PFSK-1 (cell line): ENCODE measurements at regions not wholly inside any gene's neighbourhood (a gene's known extent, or its start where the extent isn't known, plus 50 kb on each side); places are given as distances from the start of the nearest gene placed in this dataset.

ENCODE experiments used
- FOXP2 ChIP-seq: optimal IDR thresholded peaks from 2 replicates; pipeline ENCODE3; 2011; ENCODE audit warnings: borderline replicate concordance, control low read depth, inconsistent platforms; ENCODE audit not compliant: insufficient read depth; ENCODE audit errors: extremely low read length, extremely low read depth
- POLR2AphosphoS5 ChIP-seq: IDR thresholded peaks from 2 replicates; pipeline ENCODE4 v1.6.1; 2012; ENCODE audit warnings: low read depth, mild to moderate bottlenecking, control low read depth, low read length, moderate library complexity
- SIN3A ChIP-seq: IDR thresholded peaks from 2 replicates; pipeline ENCODE4 v1.6.1; 2012; ENCODE audit warnings: mild to moderate bottlenecking, low read length, moderate library complexity, borderline replicate concordance; ENCODE audit not compliant: insufficient read depth
- TAF1 ChIP-seq: IDR thresholded peaks from 2 replicates; pipeline ENCODE4 v1.6.1; 2012; ENCODE audit warnings: low read length, control low read depth, borderline replicate concordance; ENCODE audit not compliant: insufficient read depth
- TF ChIP-seq, protein P1 (sequence below), 2 experiments: IDR thresholded peaks; 2 replicates each; pipeline versions ENCODE4 v1.6.1 to v1.8.0; 2011 to 2012; ENCODE audit warnings: low read depth in 2 of 2, low read length in 2 of 2, control low read depth in 1 of 2, inconsistent platforms in 1 of 2, mild to moderate bottlenecking in 1 of 2, moderate library complexity in 1 of 2; ENCODE audit not compliant: insufficient read depth in 1 of 2

DNA sequence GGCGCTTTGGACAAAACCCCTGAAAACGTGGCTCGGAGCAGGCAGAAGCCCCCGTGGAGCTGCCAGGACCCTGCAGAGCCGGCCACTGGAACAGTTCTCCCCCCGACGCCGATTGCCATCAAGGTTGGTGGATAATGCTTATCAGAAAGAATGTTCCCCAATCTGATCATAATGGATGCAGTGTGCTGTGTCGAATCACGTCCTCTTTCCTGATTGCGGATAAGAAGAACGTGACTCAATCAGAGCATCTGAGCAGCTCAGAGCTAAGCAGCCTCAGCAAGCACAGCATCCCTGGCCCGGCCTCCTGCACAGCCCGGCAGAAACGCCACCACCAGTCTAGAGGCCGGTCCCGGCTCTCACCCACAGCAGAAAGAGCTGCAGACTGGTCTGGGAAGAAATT lies 488.0 kb downstream of the EIPR1 start:
- TF ChIP-seq POLR2AphosphoS5 (no peak), SIN3A (no peak), TAF1 (no peak), FOXP2 (no peak)
- TF ChIP-seq, protein P1, sequence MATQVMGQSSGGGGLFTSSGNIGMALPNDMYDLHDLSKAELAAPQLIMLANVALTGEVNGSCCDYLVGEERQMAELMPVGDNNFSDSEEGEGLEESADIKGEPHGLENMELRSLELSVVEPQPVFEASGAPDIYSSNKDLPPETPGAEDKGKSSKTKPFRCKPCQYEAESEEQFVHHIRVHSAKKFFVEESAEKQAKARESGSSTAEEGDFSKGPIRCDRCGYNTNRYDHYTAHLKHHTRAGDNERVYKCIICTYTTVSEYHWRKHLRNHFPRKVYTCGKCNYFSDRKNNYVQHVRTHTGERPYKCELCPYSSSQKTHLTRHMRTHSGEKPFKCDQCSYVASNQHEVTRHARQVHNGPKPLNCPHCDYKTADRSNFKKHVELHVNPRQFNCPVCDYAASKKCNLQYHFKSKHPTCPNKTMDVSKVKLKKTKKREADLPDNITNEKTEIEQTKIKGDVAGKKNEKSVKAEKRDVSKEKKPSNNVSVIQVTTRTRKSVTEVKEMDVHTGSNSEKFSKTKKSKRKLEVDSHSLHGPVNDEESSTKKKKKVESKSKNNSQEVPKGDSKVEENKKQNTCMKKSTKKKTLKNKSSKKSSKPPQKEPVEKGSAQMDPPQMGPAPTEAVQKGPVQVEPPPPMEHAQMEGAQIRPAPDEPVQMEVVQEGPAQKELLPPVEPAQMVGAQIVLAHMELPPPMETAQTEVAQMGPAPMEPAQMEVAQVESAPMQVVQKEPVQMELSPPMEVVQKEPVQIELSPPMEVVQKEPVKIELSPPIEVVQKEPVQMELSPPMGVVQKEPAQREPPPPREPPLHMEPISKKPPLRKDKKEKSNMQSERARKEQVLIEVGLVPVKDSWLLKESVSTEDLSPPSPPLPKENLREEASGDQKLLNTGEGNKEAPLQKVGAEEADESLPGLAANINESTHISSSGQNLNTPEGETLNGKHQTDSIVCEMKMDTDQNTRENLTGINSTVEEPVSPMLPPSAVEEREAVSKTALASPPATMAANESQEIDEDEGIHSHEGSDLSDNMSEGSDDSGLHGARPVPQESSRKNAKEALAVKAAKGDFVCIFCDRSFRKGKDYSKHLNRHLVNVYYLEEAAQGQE (IDR thresholded peaks at IDR 0.05; ENCODE audit: insufficient read depth in 1 of 2, low read depth in 2 of 2, low read length in 2 of 2), result no peak

- TF ChIP-seq, protein P1 (IDR thresholded peaks at IDR 0.05; ENCODE audit: insufficient read depth in 1 of 2, low read depth in 2 of 2, low read length in 2 of 2), result no peak
- TF ChIP-seq POLR2AphosphoS5 (no peak), FOXP2 (no peak), TAF1 (no peak)
Measured at GRCh38 chr2:2889141-2889540, 488.5 kb downstream of the EIPR1 start.

GRCh38 chr2:2887772-2888387 lies 489.7 kb downstream of the EIPR1 start:
- TF ChIP-seq TAF1, result no peak
- no peak for TF ChIP-seq SIN3A
- TF ChIP-seq POLR2AphosphoS5, result no peak
- TF ChIP-seq, protein P1 (IDR thresholded peaks at IDR 0.05; ENCODE audit: insufficient read depth in 1 of 2, low read depth in 2 of 2, low read length in 2 of 2), result no peak
- TF ChIP-seq FOXP2, result no peak

- TF ChIP-seq, protein P1 (IDR thresholded peaks at IDR 0.05; ENCODE audit: insufficient read depth in 1 of 2, low read depth in 2 of 2, low read length in 2 of 2), result no peak
- TF ChIP-seq FOXP2 (no peak), SIN3A (no peak), POLR2AphosphoS5 (no peak), TAF1 (no peak)
Measured at GRCh38 chr2:2886922-2887321, 490.7 kb downstream of the EIPR1 start.

- TF ChIP-seq POLR2AphosphoS5, result no peak
- TF ChIP-seq, protein P1 (IDR thresholded peaks at IDR 0.05; ENCODE audit: insufficient read depth in 1 of 2, low read depth in 2 of 2, low read length in 2 of 2), result no peak
- TF ChIP-seq SIN3A, result no peak
- TF ChIP-seq FOXP2, result no peak
- TF ChIP-seq TAF1, result no peak
Measured at GRCh38 chr2:2881499-2881898, 496.1 kb downstream of the EIPR1 start.
